ENCODE measurements at regions not wholly inside any gene's neighbourhood (a gene's known extent, or its start where the extent isn't known, plus 50 kb on each side); places are given as distances from the start of the nearest gene placed in this dataset.

DNA sequence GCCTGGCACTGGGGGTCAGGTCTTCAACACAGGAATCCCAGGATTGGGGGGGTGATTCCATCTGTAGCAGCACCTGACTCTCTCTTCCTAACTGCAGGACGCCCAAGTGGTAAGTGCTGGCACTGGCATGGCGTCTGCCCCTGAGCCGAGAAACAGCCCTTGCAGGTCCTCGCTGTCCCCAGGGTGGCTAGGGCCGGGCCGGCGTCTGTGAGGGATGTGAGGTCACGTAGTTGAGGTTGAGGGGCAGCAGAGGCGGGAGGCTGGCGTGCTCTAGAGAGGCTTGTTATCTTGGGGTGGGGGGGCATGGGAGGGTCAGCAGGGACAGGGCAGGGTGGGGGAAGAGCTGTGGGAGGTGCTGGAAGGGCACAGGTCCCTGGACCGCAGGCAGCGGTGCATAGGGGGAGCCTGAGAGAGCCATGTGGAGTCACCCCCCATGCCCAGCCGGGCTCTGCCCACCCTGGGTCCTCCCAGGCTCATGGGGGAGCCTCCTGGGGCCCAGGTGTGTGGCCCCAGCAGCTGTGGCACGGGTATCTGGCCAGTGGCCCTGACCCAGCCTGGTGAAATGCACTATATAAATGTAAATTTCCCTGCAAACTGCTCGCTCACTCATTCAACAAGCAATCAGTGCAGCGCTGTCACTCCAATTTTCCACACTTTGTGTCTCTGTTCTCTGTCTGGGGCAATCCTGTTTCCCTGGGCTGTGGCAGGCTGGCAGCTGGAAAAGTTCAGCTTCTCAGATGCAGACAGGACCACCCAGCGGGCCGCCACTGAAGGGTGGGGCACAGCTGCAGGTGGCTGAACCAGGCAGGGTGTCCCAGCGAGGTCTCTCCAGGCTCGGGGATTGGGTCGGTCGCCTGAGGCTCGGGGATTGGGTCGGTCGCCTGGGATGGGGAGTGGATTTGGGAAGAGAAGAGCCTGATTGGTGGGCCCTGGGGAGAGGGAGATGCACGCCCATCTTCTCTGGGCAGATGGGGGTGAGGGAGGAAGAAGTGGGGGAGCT, 102.2 kb upstream of the NKX1-1 start:
- TF ChIP-seq, protein P1, sequence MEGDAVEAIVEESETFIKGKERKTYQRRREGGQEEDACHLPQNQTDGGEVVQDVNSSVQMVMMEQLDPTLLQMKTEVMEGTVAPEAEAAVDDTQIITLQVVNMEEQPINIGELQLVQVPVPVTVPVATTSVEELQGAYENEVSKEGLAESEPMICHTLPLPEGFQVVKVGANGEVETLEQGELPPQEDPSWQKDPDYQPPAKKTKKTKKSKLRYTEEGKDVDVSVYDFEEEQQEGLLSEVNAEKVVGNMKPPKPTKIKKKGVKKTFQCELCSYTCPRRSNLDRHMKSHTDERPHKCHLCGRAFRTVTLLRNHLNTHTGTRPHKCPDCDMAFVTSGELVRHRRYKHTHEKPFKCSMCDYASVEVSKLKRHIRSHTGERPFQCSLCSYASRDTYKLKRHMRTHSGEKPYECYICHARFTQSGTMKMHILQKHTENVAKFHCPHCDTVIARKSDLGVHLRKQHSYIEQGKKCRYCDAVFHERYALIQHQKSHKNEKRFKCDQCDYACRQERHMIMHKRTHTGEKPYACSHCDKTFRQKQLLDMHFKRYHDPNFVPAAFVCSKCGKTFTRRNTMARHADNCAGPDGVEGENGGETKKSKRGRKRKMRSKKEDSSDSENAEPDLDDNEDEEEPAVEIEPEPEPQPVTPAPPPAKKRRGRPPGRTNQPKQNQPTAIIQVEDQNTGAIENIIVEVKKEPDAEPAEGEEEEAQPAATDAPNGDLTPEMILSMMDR (IDR thresholded peaks at IDR 0.05; ENCODE audit: control extremely low read depth, extremely low read depth), result no peak
- peak in 1 of 3 donors; percentile 6 for DNase-seq
- peaks cover 7 to 40% (median 12%) of the 10 kb centered on the region in 3 donors for H3K27me3 ChIP-seq (ENCODE audit: control insufficient read depth in 3 of 3, insufficient read depth in 3 of 3, low read length in 2 of 3)

DNA sequence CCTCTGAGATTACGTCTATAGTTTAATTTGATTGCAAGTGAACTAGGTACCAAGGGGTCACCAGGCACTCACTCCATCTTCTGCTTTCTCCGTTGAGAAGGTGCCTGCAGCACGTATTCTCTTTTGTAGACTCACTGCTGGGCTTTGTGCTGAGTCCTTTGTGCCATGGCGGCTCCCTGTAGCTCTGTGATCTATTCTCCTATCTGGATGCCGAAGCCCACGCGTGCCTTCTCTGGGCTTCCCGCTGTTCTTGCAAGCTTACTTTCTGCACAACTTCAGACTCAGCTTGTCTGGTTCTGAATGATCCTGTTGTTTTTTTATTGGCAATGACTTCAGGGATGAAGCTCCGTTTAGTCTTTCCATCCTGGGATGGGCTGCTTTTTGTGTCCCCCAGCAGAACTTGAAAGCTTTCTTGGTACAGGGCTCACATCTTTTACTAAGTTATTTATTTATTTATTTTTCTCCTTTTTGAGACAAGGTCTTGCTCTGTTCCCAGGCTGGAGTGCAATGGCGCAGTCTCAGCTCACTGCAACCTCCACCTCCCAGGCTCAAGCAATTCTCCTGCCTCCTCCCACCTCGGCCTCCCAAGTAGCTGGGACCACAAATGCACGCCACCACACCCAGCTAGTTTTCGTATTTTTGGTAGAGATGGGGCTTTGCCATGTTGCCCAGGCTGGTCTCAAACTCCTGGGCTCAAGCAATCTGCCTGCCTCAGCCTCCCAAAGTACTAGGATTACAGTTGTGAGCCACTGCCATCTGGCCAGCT, 100.9 kb upstream of the NKX1-1 start:
- WGBS, 2 donors, result 60 to 69% methylated on average over 13 of the region's 13 CpGs
- H3K9ac ChIP-seq (ENCODE audit: insufficient read depth in 1 of 2, low read length in 2 of 2), result no peak overlapping the region
- peaks cover 7 to 40% (median 12%) of the 10 kb centered on the region in 3 donors for H3K27me3 ChIP-seq (ENCODE audit: control insufficient read depth in 3 of 3, insufficient read depth in 3 of 3, low read length in 2 of 3)
- no peak overlapping the region for H3K27ac ChIP-seq (ENCODE audit: low read depth in 1 of 2, low read length in 1 of 2)
- TF ChIP-seq, protein P1 (IDR thresholded peaks at IDR 0.05; ENCODE audit: control extremely low read depth, extremely low read depth), result no peak
- H3K36me3 ChIP-seq (ENCODE audit: control insufficient read depth in 4 of 4, insufficient read depth in 4 of 4, low read length in 4 of 4), result no peaks in the 10 kb centered on the region
- H3K4me1 ChIP-seq (ENCODE audit: control insufficient read depth in 5 of 5, insufficient read depth in 5 of 5, low read length in 5 of 5), result no peaks in the 10 kb centered on the region
- H3K4me3 ChIP-seq, result no peak overlapping the region
- ATAC-seq (ENCODE audit: insufficient read depth, low FRiP score) (no peak), DNase-seq (peak in 1 of 3 donors; percentile 1)
- peaks cover 0 to 8% (median 0%) of the 10 kb centered on the region in 4 donors for H3K9me3 ChIP-seq (ENCODE audit: control insufficient read depth in 4 of 4, insufficient read depth in 3 of 4, low read length in 3 of 4)

More for the DNA sequence above, 102.2 kb upstream of the NKX1-1 start:
- Histone ChIP-seq H3K9ac (ENCODE audit: insufficient read depth in 1 of 2, low read length in 2 of 2) (no peak overlapping the region), H3K27ac (ENCODE audit: low read depth in 1 of 2, low read length in 1 of 2) (no peak overlapping the region), H3K4me3 (no peak overlapping the region), H3K36me3 (ENCODE audit: control insufficient read depth in 4 of 4, insufficient read depth in 4 of 4, low read length in 4 of 4) (no peaks in the 10 kb centered on the region), H3K4me1 (ENCODE audit: control insufficient read depth in 5 of 5, insufficient read depth in 5 of 5, low read length in 5 of 5) (no peaks in the 10 kb centered on the region), H3K9me3 (ENCODE audit: control insufficient read depth in 4 of 4, insufficient read depth in 3 of 4, low read length in 3 of 4) (peaks cover 0 to 8% (median 0%) of the 10 kb centered on the region in 4 donors)
- 63 to 65% methylated on average over 26 of the region's 26 CpGs for WGBS, 2 donors
- no peak for ATAC-seq (ENCODE audit: insufficient read depth, low FRiP score)

DNA sequence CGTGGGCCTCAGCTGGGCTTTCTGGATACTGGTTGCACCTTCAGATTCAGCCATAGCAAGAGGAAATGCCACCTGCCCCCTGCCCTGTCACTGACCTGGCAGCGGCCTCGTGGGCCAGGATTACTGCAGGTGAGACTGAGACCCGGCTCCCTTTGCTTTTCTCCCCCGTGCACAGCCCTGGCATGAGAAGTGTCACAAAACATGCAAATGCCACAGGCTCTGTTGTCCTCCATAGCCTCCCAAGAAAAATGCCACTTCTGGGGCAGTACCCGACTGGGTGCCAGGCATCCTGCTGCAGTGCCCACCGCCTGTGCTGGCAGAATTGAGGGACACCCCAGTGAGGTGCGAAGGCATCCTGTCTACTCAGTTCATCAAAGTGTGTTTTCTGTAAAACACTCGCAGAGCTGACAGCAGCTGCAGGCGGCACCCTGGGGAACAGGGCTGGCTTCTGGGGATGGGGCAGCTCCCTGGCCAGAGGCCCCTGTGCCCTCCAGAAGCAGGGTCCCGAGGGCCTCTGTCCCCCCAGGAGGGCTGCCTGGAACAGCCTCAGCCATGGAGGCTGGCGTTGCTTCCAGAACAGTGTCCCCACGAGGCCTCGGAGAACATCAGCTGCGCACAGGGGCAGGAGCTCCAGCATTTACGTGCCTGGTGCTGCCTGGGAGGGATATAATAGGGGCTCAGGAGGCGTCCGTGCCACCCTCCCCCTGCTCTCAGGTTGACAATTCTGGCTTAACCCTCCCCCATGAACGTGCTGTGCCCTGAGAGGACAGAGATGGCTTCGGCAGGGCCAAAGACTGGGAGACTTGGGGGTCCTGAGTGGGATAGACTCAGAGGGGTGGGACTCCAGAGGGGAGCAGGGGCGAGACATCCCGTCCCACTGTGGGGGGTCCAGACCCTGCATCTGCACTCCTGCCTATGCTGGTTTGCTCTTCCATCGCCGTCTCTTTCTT, 99.5 kb upstream of the NKX1-1 start:
- H3K36me3 ChIP-seq (ENCODE audit: control insufficient read depth in 4 of 4, insufficient read depth in 4 of 4, low read length in 4 of 4), result no peaks in the 10 kb centered on the region
- H3K27me3 ChIP-seq (ENCODE audit: control insufficient read depth in 3 of 3, insufficient read depth in 3 of 3, low read length in 2 of 3), result peaks cover 2 to 40% (median 12%) of the 10 kb centered on the region in 3 donors
- 56 to 64% methylated on average over 24 of the region's 24 CpGs for WGBS, 2 donors
- no peak overlapping the region for H3K27ac ChIP-seq (ENCODE audit: low read depth in 1 of 2, low read length in 1 of 2)
- peaks cover 0 to 5% (median 0%) of the 10 kb centered on the region in 4 donors for H3K9me3 ChIP-seq (ENCODE audit: control insufficient read depth in 4 of 4, insufficient read depth in 3 of 4, low read length in 3 of 4)
- ATAC-seq (ENCODE audit: insufficient read depth, low FRiP score) (no peak), DNase-seq (peak in 1 of 3 donors; percentile 6)
- no peak overlapping the region for H3K4me3 ChIP-seq
- TF ChIP-seq, protein P1 (IDR thresholded peaks at IDR 0.05; ENCODE audit: control extremely low read depth, extremely low read depth), result no peak
- no peak overlapping the region for H3K9ac ChIP-seq (ENCODE audit: insufficient read depth in 1 of 2, low read length in 2 of 2)
- peaks cover 0 to 2% (median 0%) of the 10 kb centered on the region in 5 donors for H3K4me1 ChIP-seq (ENCODE audit: control insufficient read depth in 5 of 5, insufficient read depth in 5 of 5, low read length in 5 of 5)
